ENCODE measurements at regions not wholly inside any gene's neighbourhood (a gene's known extent, or its start where the extent isn't known, plus 50 kb on each side); places are given as distances from the start of the nearest gene placed in this dataset.

GRCh38 chr6:85113934-85114580 is 335.8 kb upstream of the NT5E start:
- Histone ChIP-seq H3K36me3 (ENCODE audit: insufficient read depth, low read length) (no peaks in the 10 kb centered on the region), H3K9me3 (ENCODE audit: control insufficient read depth in 1 of 2, insufficient read depth in 1 of 2, low read length in 2 of 2) (no peaks in the 10 kb centered on the region), H3K4me1 (ENCODE audit: insufficient read depth, low read length) (no peaks in the 10 kb centered on the region), H3K27me3 (ENCODE audit: control insufficient read depth in 1 of 2, insufficient read depth in 2 of 2, low read length in 2 of 2) (no peaks in the 10 kb centered on the region), H3K27ac (ENCODE audit: low read depth in 1 of 2, low read length in 2 of 2) (no peak overlapping the region), H3K4me3 (ENCODE audit: low read length) (no peak overlapping the region)
- no peaks in the 10 kb centered on the region for H3K27me3 Mint-ChIP-seq
- no peaks in the 10 kb centered on the region for H3K36me3 Mint-ChIP-seq (ENCODE audit: low read depth)
- ChIA-PET CTCF (no interaction called here), POLR2A (no interaction called here)
- H3K9me3 Mint-ChIP-seq: no peaks in the 10 kb centered on the region
- H3K4me1 Mint-ChIP-seq (ENCODE audit: low read depth): no peaks in the 10 kb centered on the region
- no peak for TF ChIP-seq CTCF (IDR thresholded peaks at IDR 0.05)
- no peak overlapping the region for H3K27ac Mint-ChIP-seq
- intact Hi-C loops (cut with DNase I, micrococcal nuclease): no loop called here
- ATAC-seq (ENCODE audit: poor library complexity) (no peak), DNase-seq (no peak)
- no peak overlapping the region for H3K4me3 Mint-ChIP-seq

GRCh38 chr6:85112540-85112939 is 337.3 kb upstream of the NT5E start:
- Histone ChIP-seq H3K27ac (ENCODE audit: low read depth in 1 of 2, low read length in 2 of 2) (no peak overlapping the region), H3K27me3 (ENCODE audit: control insufficient read depth in 1 of 2, insufficient read depth in 2 of 2, low read length in 2 of 2) (no peaks in the 10 kb centered on the region), H3K4me3 (ENCODE audit: low read length) (no peak overlapping the region), H3K36me3 (ENCODE audit: insufficient read depth, low read length) (no peaks in the 10 kb centered on the region), H3K9me3 (ENCODE audit: control insufficient read depth in 1 of 2, insufficient read depth in 1 of 2, low read length in 2 of 2) (no peaks in the 10 kb centered on the region), H3K4me1 (ENCODE audit: insufficient read depth, low read length) (no peaks in the 10 kb centered on the region)
- no peaks in the 10 kb centered on the region for H3K27me3 Mint-ChIP-seq
- ATAC-seq (ENCODE audit: poor library complexity) (no peak), DNase-seq (no peak)
- H3K27ac Mint-ChIP-seq: no peak overlapping the region
- ChIA-PET POLR2A (no interaction called here), CTCF (no interaction called here)
- no peaks in the 10 kb centered on the region for H3K4me1 Mint-ChIP-seq (ENCODE audit: low read depth)
- intact Hi-C loops (cut with DNase I, micrococcal nuclease): no loop called here
- H3K36me3 Mint-ChIP-seq (ENCODE audit: low read depth): no peaks in the 10 kb centered on the region
- no peak for TF ChIP-seq CTCF (IDR thresholded peaks at IDR 0.05)
- H3K9me3 Mint-ChIP-seq: no peaks in the 10 kb centered on the region
- no peak overlapping the region for H3K4me3 Mint-ChIP-seq

- no peaks in the 10 kb centered on the region for H3K27me3 ChIP-seq (ENCODE audit: control insufficient read depth in 1 of 2, insufficient read depth in 2 of 2, low read length in 2 of 2)
- intact Hi-C loops (cut with DNase I, micrococcal nuclease): no loop called here
- Mint-ChIP-seq H3K27ac (no peak overlapping the region), H3K4me1 (ENCODE audit: low read depth) (no peaks in the 10 kb centered on the region), H3K9me3 (no peaks in the 10 kb centered on the region), H3K27me3 (no peaks in the 10 kb centered on the region), H3K4me3 (no peak overlapping the region), H3K36me3 (ENCODE audit: low read depth) (no peaks in the 10 kb centered on the region)
- H3K27ac ChIP-seq (ENCODE audit: low read depth in 1 of 2, low read length in 2 of 2): no peak overlapping the region
- no peaks in the 10 kb centered on the region for H3K36me3 ChIP-seq (ENCODE audit: insufficient read depth, low read length)
- ChIA-PET CTCF (no interaction called here), POLR2A (no interaction called here)
- H3K4me3 ChIP-seq (ENCODE audit: low read length): no peak overlapping the region
- no peaks in the 10 kb centered on the region for H3K9me3 ChIP-seq (ENCODE audit: control insufficient read depth in 1 of 2, insufficient read depth in 1 of 2, low read length in 2 of 2)
- no peak for TF ChIP-seq CTCF (IDR thresholded peaks at IDR 0.05)
- no peaks in the 10 kb centered on the region for H3K4me1 ChIP-seq (ENCODE audit: insufficient read depth, low read length)
- DNase-seq (no peak), ATAC-seq (ENCODE audit: poor library complexity) (no peak)
Measured at GRCh38 chr6:85111481-85112011, 338.3 kb upstream of the NT5E start.

Measured in CD4-positive, alpha-beta T cell (primary cell).